Endodermal cell (in vitro differentiated cells): ENCODE measurements at regions not wholly inside any gene's neighbourhood (a gene's known extent, or its start where the extent isn't known, plus 50 kb on each side); places are given as distances from the start of the nearest gene placed in this dataset.
A peak's percentile ranks its signal among the peaks of the same experiment; 100 is the strongest.

Source experiments
- DNase-seq: peaks from one replicate; pipeline ENCODE4 v3.0.0-alpha.2; 2017
- H3K27ac ChIP-seq: 2 replicates; pipeline ENCODE4 v1.5.1; 2013; ENCODE audit warnings: mild to moderate bottlenecking, low read depth, low read length, moderate library complexity
- H3K27me3 ChIP-seq: 2 replicates; pipeline ENCODE4 v1.6.1; 2013; ENCODE audit warnings: mild to moderate bottlenecking, low read length, moderate library complexity; ENCODE audit not compliant: insufficient read depth, control insufficient read depth, poor library complexity, severe bottlenecking
- H3K36me3 ChIP-seq: 2 replicates; pipeline ENCODE4 v1.7.0; 2013; ENCODE audit warnings: mild to moderate bottlenecking, low read length, moderate library complexity; ENCODE audit not compliant: control insufficient read depth, insufficient read depth
- H3K4me1 ChIP-seq: one replicate; pipeline ENCODE4 v1.7.0; 2013; ENCODE audit warnings: low read length; ENCODE audit not compliant: control insufficient read depth, insufficient read depth
- H3K4me3 ChIP-seq: 2 replicates; pipeline ENCODE4 v1.5.1; 2013; ENCODE audit warnings: mild to moderate bottlenecking, low read length, moderate library complexity
- H3K9ac ChIP-seq: 2 replicates; pipeline ENCODE4 v1.6.1; 2013; ENCODE audit warnings: mild to moderate bottlenecking, low read length, moderate library complexity; ENCODE audit not compliant: poor library complexity, severe bottlenecking; ENCODE audit errors: extremely low read depth
- H3K9me3 ChIP-seq: 2 replicates; pipeline ENCODE4 v1.6.1; 2013; ENCODE audit warnings: mild to moderate bottlenecking, low read length, moderate library complexity; ENCODE audit not compliant: control insufficient read depth
- H3K27ac Mint-ChIP-seq: 2 replicates; pipeline ENCODE4 v1.8.0; 2020; ENCODE audit warnings: mixed read lengths
- H3K27me3 Mint-ChIP-seq: 2 replicates; pipeline ENCODE4 v1.8.0; 2021; ENCODE audit warnings: mild to moderate bottlenecking, mixed read lengths; ENCODE audit not compliant: insufficient read depth
- H3K36me3 Mint-ChIP-seq: 2 replicates; pipeline ENCODE4 v1.8.0; 2020; ENCODE audit warnings: low read depth, mixed read lengths
- H3K4me1 Mint-ChIP-seq: 2 replicates; pipeline ENCODE4 v1.8.0; 2020; ENCODE audit warnings: mixed read lengths
- H3K4me3 Mint-ChIP-seq: 2 replicates; pipeline ENCODE4 v1.8.0; 2020; ENCODE audit warnings: mild to moderate bottlenecking, moderate library complexity, mixed read lengths
- H3K9me3 Mint-ChIP-seq: 2 replicates; pipeline ENCODE4 v1.8.0; 2020; ENCODE audit warnings: mild to moderate bottlenecking, mixed read lengths
- CTCF ChIP-seq: fragments of 200-600 bp; sonication (generic); conservative IDR thresholded peaks from 2 replicates; pipeline ENCODE4 v1.5.0; 2021; ENCODE audit warnings: antibody characterized with exemption, mild to moderate bottlenecking
- WGBS, 2 experiments: methylation state at CpG; one replicate each; pipeline versions ENCODE4 v1.1.5 to v1.1.7; 2013; ENCODE audit warnings: missing lambda C conversion rate in 2 of 2, mixed read lengths in 1 of 2; ENCODE audit not compliant: insufficient coverage in 1 of 2, insufficient read length in 1 of 2; 5-methylcytosine and 5-hydroxymethylcytosine counted together

- no peaks in the 10 kb centered on the region for H3K36me3 ChIP-seq
- H3K4me3 ChIP-seq = no peak overlapping the region
- peaks cover 7% of the 10 kb centered on the region for H3K4me1 Mint-ChIP-seq
- H3K36me3 Mint-ChIP-seq = no peaks in the 10 kb centered on the region
- H3K9ac ChIP-seq = no peak overlapping the region
- H3K27me3 Mint-ChIP-seq = peaks cover 2% of the 10 kb centered on the region
- no peak for DNase-seq
- H3K9me3 ChIP-seq = no peaks in the 10 kb centered on the region
- H3K4me1 ChIP-seq = no peaks in the 10 kb centered on the region
- TF ChIP-seq CTCF = no peak
- H3K27me3 ChIP-seq = no peaks in the 10 kb centered on the region
- 93 to 100% methylated on average over 2 of the region's 2 CpGs for WGBS, 2 experiments
- no peak overlapping the region for H3K27ac Mint-ChIP-seq
- peaks cover 5% of the 10 kb centered on the region for H3K9me3 Mint-ChIP-seq
- no peak overlapping the region for H3K27ac ChIP-seq
- H3K4me3 Mint-ChIP-seq = no peak overlapping the region
These were observed 253.1 kb upstream of the LYZL1 start for GRCh38 chr10:29035721-29036120.

GRCh38 chr10:29037348-29038113 is 251.3 kb upstream of the LYZL1 start:
- H3K36me3 ChIP-seq = no peaks in the 10 kb centered on the region
- Mint-ChIP-seq H3K27ac (no peak overlapping the region), H3K9me3 (peaks cover 12% of the 10 kb centered on the region), H3K27me3 (peaks cover 2% of the 10 kb centered on the region), H3K4me3 (no peak overlapping the region), H3K36me3 (no peaks in the 10 kb centered on the region), H3K4me1 (peaks cover 7% of the 10 kb centered on the region)
- no peak overlapping the region for H3K27ac ChIP-seq
- H3K4me1 ChIP-seq = no peaks in the 10 kb centered on the region
- 96 to 98% methylated on average over 9 to 12 of the region's 12 CpGs for WGBS, 2 experiments
- no peaks in the 10 kb centered on the region for H3K27me3 ChIP-seq
- H3K4me3 ChIP-seq = no peak overlapping the region
- no peak for TF ChIP-seq CTCF
- H3K9me3 ChIP-seq = peaks cover 4% of the 10 kb centered on the region
- H3K9ac ChIP-seq = no peak overlapping the region
- no peak for DNase-seq

GRCh38 chr10:29039091-29039490 is 249.8 kb upstream of the LYZL1 start:
- H3K4me1 Mint-ChIP-seq = no peaks in the 10 kb centered on the region
- WGBS, 2 experiments = 92 to 100% methylated on average over 4 to 5 of the region's 5 CpGs
- TF ChIP-seq CTCF = no peak
- H3K27me3 Mint-ChIP-seq = peaks cover 2% of the 10 kb centered on the region
- no peak overlapping the region for H3K27ac Mint-ChIP-seq
- Histone ChIP-seq H3K27ac (peak overlapping the region; percentile 78), H3K27me3 (no peaks in the 10 kb centered on the region), H3K36me3 (no peaks in the 10 kb centered on the region), H3K4me1 (no peaks in the 10 kb centered on the region), H3K9ac (no peak overlapping the region), H3K9me3 (peaks cover 9% of the 10 kb centered on the region), H3K4me3 (no peak overlapping the region)
- H3K9me3 Mint-ChIP-seq = peaks cover 24% of the 10 kb centered on the region
- no peak for DNase-seq
- H3K4me3 Mint-ChIP-seq = no peak overlapping the region
- H3K36me3 Mint-ChIP-seq = no peaks in the 10 kb centered on the region
